HG02798 (cell line): ENCODE measurements at regions not wholly inside any gene's neighbourhood (a gene's known extent, or its start where the extent isn't known, plus 50 kb on each side); places are given as distances from the start of the nearest gene placed in this dataset.

Source experiments
- ATAC-seq: cut with Tn5 transposase; IDR thresholded peaks from one replicate; pipeline ENCODE4 v1.9.1; 2021; ENCODE audit warnings: mild to moderate bottlenecking; ENCODE audit not compliant: unreplicated experiment, poor library complexity

- no peak for ATAC-seq
Measured at GRCh38 chr21:15414057-15414456, 315.7 kb upstream of the USP25 start.

- no peak for ATAC-seq
Measured at GRCh38 chr21:15415541-15416261, 314.1 kb upstream of the USP25 start.

GRCh38 chr21:15421441-15421881 is 308.3 kb upstream of the USP25 start:
- no peak for ATAC-seq

GRCh38 chr21:15421947-15422346 is 307.8 kb upstream of the USP25 start:
- ATAC-seq = no peak

GRCh38 chr21:15422783-15423182 is 307.0 kb upstream of the USP25 start:
- no peak for ATAC-seq

- no peak for ATAC-seq
Measured at GRCh38 chr21:15423676-15424445, 305.9 kb upstream of the USP25 start.

GRCh38 chr21:15425049-15425448 is 304.7 kb upstream of the USP25 start:
- peak; percentile 45 for ATAC-seq

GRCh38 chr21:15430023-15430422 is 299.8 kb upstream of the USP25 start:
- no peak for ATAC-seq

- no peak for ATAC-seq
Measured at GRCh38 chr21:15430577-15430976, 299.2 kb upstream of the USP25 start.

GRCh38 chr21:15431053-15431452 is 298.7 kb upstream of the USP25 start:
- ATAC-seq = no peak

GRCh38 chr21:15433091-15433490 is 296.7 kb upstream of the USP25 start:
- ATAC-seq = no peak

- no peak for ATAC-seq
Measured at GRCh38 chr21:15434163-15434905, 295.4 kb upstream of the USP25 start.

- ATAC-seq = no peak
Measured at GRCh38 chr21:15436031-15436430, 293.8 kb upstream of the USP25 start.

- peak; percentile 73 for ATAC-seq
Measured at GRCh38 chr21:15437883-15438282, 291.9 kb upstream of the USP25 start.

- ATAC-seq = no peak
Measured at GRCh38 chr21:15439726-15440125, 290.1 kb upstream of the USP25 start.

- ATAC-seq = no peak
Measured at GRCh38 chr21:15441060-15441493, 288.7 kb upstream of the USP25 start.

- ATAC-seq = no peak
Measured at GRCh38 chr21:15441992-15442391, 287.8 kb upstream of the USP25 start.

- no peak for ATAC-seq
Measured at GRCh38 chr21:15442743-15443469, 286.9 kb upstream of the USP25 start.

- ATAC-seq = no peak
Measured at GRCh38 chr21:15443740-15444117, 286.1 kb upstream of the USP25 start.
